ENCODE measurements at regions not wholly inside any gene's neighbourhood (a gene's known extent, or its start where the extent isn't known, plus 50 kb on each side); places are given as distances from the start of the nearest gene placed in this dataset.
"Not testable (repeated sequence)": the region's sequence is repeated elsewhere in the genome, so short reads cannot be mapped to it uniquely, and the experiment has no call there.

- TF ChIP-seq YY1 (IDR thresholded peaks at IDR 0.05; ENCODE audit: low read depth); CTCF (IDR thresholded peaks at IDR 0.05); CHD2 (IDR thresholded peaks at IDR 0.05; ENCODE audit: low read length, partially characterized antibody); POLR2AphosphoS5 (IDR thresholded peaks at IDR 0.05; ENCODE audit: low read depth, low read length); USF2 (IDR thresholded peaks at IDR 0.05; ENCODE audit: borderline replicate concordance, low read depth, low read length); RFX5 (IDR thresholded peaks at IDR 0.05; ENCODE audit: low read length); TAF1 (IDR thresholded peaks at IDR 0.05; ENCODE audit: borderline replicate concordance, low read depth, low read length); RAD21 (IDR thresholded peaks at IDR 0.05; ENCODE audit: low read length); EP300 (IDR thresholded peaks at IDR 0.05; ENCODE audit: borderline replicate concordance in 1 of 2, low read depth in 1 of 2, low read length in 1 of 2); SIN3A (IDR thresholded peaks at IDR 0.05; ENCODE audit: borderline replicate concordance, low read depth, low read length); PBX3 (IDR thresholded peaks at IDR 0.05): not testable (repeated sequence)
Measured at GRCh38 chr5:176114825-176115224, 123.4 kb upstream of the SIMC1 start.
